DMS153 treated with DMSO at 0.1 percent for 48 hours (cell line): ENCODE measurements at regions not wholly inside any gene's neighbourhood (a gene's known extent, or its start where the extent isn't known, plus 50 kb on each side); places are given as distances from the start of the nearest gene placed in this dataset.
"Not testable (repeated sequence)": the region's sequence is repeated elsewhere in the genome, so short reads cannot be mapped to it uniquely, and the experiment has no call there.

Experiments
- DNase-seq: peaks from one replicate; lab custom pipeline; 2025; ENCODE audit not compliant: unreplicated experiment; lab: John Stamatoyannopoulos, UW

DNA sequence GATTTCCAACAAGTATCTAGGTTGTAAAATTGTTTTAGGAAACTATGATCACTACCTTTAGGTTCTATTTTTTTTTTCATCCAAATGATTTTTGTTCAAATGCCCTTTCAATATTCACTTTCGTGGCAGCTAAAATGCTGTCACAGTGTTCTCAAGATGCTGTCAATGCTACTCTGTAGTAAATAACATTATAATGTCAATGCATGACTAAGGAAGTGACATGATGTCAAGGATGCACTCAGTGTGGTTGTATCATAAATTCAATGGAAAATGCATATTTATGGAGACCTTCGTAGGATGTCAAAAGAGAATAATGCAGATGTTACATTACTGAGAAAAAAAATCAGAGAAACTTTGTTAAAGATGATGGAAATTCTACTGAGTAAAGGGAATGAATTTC lies 673.8 kb downstream of the ANKRD7 start:
- DNase-seq = no peak

DNA sequence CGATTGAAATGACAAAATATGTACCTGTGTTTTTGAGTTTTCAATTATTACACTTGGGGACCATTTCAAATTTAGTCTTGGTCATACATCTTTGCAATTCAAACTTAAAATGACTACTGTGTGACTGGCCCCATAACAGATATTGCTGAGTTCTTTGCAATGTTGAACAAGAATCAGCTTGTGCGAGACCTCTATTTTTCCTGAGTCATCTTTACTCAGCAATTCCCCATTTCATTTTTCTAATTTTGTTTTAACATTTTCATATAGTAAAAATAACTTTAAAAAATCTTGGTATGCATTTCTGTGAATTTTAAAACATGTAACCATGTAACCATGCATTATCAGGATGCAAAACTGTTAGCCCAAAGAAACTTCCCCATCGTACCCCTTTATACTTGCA lies 678.1 kb downstream of the ANKRD7 start:
- no peak for DNase-seq

DNA sequence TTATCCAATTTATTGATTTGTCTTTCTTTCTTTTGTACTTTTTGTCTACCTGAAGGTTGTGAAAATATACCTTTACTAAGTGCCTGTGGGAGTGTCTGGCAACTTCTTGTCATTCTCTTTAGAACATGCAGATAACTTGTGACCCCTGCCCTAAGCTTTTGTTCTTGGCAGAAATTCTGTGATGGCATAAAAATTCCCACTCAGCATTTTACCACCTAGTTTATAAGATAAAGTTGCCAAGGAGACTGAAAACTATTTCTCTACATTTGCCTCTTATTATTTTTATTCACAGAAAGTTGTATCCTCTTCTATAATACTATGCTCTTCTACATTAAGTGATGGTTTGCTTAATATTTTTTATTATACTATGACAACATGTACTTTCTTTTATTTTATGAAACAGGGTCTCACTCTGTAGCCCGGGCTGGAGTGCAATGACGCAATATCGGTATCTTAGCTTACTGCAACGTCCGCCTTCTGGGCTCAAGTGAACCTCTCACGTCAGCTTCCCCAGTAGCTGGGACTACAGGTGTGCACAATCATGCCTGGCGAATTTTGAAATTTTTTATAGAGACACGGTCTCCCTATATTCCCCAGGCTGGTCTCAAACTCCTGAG lies 683.5 kb downstream of the ANKRD7 start:
- DNase-seq = no peak

DNA sequence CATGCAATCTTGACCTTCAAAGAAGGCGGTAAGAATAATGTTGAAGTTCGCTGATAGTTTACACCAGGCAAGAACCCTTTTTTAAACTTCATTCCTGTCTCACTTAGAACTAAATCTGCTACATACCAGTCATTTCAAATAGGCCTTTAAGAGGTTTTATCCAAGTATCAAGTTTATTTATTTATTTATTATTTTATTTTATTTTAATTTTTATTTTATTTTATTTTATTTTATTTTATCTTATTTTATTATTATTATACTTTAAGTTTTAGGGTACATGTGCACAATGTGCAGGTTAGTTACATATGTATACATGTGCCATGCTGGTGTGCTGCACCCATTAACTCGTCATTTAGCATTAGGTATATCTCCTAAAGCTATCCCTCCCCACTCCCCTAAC lies 691.6 kb downstream of the ANKRD7 start:
- not testable (repeated sequence) for DNase-seq

DNA sequence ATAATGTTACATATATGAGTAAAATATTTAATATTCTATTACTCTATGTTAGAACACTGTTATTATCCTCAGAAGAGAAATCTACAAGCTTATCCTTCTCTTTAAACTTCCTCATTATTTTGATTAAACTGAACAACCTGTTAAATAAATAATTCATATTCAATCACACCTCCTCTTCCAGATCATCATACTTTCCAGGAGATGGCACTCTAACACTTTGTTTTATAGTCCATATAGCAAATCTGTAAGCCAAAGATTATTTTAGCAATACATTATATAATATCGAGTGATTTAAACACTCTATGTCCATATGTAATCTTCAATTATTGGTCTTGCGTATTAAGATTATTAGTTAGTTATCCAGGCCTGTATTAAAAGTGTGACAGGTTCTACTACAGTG lies 694.1 kb downstream of the ANKRD7 start:
- peak; percentile 16 for DNase-seq

DNA sequence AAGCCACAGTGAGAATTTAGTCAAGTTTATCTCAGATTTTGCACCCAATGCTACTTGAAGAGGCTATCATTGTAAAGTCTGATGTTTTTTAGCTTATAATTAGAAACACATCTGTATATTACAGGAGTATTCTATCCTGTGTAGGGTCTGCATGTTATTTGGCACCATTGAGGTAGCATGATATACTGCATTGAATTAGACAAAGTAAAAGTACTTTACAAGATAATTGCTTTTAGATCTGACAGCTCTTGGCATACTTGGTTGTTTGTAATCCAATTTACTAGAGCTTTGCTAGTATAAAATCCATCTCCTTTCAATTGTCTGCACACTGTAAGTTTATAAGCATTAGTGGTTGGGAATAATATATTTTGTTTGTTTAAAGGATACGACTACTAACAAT lies 714.3 kb downstream of the ANKRD7 start:
- DNase-seq = no peak

DNA sequence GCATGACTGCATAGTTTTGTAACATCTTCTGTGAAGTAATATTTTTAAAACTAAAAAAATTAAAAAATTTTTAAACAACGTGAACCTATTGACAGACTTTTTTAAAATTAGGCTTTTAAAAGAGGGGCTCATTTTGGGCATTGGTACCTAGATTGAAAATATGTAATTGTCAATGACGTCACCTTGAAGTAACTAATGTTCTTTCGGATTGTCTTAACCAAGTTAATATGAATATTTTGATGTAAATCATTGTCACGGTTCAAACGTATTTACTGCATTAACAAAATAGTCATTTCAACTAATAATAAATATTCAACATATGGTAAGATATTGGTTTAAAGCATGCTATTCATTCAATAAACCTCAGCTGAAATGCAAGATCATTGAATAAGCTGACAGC lies 719.8 kb downstream of the ANKRD7 start:
- no peak for DNase-seq

DNA sequence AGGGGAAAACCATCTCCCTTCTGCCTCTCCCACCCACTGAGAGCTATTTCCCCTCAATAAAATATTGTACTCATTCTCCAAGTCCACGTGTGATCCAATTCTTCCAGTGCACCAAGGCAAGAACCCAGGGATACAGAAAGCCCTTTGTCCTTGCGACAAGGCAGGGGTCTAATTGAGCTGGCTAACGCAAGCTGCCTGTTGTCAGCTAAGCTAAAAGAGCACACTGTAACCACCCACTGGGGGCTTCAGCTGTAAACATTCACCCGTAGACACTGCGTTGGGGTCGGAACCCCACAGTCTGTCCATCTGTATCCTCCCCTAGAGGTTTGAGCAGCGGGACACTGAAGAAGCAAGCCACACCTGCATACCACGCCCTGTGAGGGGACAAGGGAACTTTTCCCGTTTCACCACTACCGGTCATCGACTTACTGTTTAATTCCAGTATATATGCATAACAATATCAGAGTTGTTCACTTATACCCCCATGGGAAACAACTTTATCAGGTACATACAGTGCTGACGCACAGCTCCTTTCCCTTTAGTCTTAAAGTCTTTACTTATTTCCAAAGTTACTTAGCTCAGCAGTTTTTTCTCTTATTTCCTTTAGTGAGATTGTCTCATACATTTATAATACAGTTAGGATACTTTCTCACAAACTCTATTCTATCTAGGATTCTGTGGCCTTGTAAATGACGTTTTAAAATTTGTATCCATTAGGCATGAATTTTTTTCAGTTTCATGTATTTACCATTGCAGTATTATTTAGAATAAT lies 721.6 kb downstream of the ANKRD7 start:
- no peak for DNase-seq

DNA sequence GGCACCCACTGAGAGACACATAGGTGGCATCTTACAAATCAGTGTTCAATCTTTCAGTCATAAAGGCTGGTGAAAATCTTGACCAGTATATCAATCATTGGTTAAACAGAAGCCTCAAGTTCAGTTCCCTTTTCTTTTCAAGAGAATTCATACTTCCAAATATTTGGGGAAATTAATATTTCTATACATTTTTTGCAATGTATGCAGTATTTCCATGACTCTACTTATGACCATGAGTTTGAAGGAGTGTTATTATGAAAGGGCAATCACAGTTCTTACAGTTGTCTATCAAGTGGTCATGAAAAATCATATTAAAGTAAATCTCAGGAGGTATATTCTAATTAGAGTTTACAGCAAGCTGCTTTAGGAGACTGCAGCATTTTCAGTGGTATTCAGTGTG lies 724.0 kb downstream of the ANKRD7 start:
- DNase-seq = no peak

DNA sequence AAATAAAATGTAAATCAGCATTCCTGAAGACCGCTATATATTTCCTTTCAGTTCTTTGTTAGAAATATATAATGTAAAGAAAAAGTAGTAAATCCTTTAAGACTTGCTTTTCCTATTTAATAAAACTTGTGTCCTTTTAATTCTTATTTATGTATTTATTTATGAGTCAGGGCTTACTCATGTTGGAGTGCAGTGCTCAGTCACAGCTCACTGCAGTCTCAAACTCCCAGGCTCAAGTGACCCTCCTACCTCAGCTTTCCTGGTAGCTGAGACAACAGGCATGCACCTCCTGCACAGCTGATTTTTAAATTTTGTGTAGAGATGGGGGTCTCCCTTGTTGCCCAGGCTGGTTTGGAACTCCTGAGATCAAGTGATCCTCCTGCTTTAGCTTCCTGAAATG lies 724.5 kb downstream of the ANKRD7 start:
- DNase-seq = no peak

DNA sequence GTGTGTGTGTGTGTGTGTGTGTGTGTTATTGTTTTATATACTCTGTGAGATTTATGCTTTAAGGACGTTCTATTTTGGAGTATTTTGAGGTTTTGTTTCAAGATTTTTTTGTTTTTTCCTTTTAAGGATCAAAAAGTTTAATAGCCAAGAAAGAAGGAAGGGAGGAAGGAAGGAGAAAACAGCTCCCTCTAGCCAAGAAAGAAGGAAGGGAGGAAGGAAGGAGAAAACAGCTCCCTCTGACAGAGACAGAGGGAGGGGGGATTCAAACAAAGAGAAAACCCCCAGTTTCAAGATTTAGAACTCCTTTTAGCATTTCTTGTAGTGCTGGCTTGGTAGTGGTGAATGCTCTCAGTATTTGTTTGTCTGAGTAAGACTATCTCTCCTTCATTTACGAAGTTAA lies 731.8 kb downstream of the ANKRD7 start:
- DNase-seq = not testable (repeated sequence)

DNA sequence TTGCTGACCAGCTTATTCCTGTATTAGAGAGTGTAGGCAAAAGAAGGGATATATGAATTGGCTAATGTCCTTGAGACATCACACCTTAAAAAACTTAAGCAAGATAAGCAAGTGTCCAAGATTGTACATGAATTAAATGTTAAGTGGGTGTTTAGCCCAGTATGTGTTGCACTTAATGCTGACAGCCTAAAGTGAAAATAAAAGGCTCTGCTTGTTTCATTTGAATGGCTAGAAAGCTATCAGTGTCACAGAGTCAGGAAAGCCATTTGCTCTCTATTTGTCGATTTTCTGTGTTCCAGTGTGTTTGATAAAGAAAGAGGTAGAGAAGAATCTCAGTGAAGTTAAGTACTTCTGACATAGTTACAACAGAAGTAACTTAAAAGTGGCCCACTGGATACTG lies 744.9 kb downstream of the ANKRD7 start:
- DNase-seq = no peak

DNA sequence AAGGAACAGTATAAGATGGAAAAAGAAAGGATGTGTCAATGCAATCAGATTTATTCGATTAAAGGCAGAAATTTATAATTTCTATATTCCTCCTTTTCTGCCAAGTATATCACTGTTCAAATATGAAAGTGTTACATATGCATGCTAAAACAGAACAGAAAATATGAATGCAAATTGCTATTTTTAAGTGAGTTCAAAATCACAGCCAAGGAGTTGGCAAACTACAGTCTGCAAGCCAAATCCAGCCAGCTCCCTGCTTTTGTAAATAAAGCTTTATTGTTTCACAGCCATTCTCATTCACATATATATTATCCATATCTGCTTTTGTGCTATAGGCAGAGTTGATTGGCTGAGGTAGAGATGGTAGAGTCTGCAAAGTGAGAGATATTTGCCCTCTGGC lies 747.2 kb downstream of the ANKRD7 start:
- DNase-seq = no peak

DNA sequence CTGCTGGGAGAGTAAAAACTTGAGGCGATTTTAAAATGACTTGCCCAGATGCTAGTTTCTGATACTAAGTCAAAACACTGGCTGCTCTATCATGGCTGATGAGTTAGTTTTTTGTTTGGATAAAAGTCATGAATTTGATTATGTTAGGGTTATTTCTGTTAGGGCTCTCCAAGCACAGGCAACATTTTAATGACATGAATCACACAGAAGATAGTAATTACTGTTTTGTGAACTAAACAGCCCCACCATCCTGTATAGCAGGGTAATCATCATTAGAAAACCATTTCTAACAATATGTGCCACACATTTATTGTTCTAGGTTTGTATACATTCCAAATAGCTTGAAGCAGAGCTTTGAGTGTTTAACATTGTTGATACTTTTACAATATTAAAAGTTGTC lies 750.3 kb downstream of the ANKRD7 start:
- no peak for DNase-seq

DNA sequence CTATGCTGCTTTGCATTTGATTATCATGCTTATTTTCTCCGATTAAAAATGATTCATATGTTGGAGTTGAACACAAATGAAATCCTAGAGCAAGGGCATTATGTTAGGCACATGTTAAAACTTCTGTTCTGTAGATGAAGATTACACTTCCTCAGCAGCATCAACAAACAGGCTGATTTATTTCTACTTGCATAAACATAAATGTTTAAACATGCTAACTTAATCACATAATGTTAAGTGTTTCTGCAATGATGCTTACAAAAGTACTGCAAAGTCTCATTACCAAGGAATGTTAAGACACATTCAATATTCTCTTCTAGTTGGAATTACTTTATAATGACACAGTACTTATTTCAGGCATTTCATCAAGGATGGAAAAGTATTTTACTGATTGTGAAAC lies 770.8 kb downstream of the ANKRD7 start:
- DNase-seq = no peak

DNA sequence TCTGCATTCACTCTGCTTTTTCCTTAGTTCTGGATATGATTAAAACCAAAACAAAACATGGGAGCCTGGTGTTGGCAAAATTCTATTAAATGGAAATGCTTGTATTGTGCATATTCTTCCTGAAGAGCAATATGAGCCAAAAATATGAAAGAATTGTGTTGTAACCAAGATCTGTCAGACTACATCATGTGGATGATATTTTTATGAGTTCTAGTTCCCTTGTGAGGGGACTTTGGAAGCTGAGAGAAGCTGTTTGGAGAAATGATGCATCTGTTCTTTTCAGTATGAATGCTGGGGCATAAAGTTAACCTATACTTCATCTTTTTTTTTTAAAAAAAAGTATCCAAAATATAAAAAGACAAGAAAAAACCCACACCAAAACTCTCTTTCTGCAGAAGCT lies 782.7 kb downstream of the ANKRD7 start:
- no peak for DNase-seq

DNA sequence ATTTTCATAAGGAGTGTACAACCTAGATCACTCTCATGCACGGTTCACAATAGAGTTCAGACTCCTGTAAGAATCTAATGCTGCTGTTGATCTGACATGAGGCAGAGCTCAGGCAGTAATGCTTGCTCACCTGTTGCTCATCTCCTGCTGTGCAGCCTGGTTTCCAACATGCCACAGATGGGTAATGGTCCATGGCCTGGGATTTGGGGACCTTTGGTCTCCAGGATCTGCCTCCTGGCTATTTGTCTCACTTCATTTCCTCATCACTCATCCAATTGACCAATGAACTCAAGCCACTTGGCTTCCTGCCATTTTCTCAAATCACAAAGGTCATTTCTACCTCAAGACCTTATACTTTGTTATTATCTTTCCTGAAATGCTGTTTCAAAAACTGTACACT lies 786.1 kb downstream of the ANKRD7 start:
- DNase-seq = no peak

DNA sequence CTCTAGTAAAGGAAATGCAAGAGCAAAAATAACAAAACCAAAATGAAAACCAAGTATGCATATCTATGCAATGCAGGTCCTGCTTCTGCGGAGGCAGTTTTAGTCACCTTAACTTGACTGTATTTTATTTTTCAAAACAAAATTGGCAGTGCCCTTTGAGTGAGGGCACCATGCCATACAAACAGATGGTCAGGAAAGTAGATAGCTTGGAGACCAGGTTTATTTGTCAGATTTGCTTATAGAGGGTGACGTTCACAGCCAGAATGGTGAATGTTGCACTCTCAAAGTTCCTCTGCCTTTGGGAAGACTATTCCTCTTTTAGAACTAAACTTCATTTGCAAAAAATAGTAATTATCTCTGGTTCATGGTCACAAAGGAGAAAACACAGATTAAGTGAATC lies 801.9 kb downstream of the ANKRD7 start:
- DNase-seq = no peak

DNA sequence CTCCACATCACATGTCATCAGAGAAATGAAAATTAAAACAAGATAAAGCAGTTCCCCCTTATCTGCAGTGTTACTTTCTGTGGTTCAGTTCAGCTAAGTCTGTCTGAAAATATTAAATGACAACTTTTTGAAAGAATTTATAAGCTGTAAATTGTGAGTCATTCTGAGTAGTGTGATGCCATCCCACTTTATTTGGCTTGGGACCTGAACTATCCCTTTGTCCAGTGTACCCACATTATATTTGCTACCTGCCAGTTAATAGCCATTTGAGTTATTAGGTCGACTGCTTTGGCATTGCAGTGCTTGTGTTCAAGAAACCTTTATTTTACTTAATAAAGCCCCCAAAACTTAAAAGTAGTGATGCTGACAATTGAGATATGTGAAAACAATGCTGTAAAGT lies 804.2 kb downstream of the ANKRD7 start:
- DNase-seq = no peak

DNA sequence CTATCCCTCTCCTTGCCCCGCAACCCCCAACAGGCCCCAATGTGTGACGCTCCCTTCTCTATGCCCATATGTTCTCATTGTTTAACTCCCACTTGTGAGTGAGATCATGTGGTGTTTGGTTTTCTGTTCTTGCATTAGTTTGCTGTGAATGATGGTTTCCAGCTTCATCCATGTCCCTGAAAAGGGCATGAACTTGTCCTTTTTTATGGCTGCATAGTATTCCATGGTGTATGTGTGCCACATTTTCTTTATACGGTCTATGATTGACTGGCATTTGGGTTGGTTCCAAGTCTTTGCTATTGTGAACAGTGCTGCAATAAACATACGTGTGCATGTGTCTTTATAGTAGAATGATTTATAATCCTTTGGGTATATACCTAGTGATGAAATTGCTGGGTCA lies 807.6 kb downstream of the ANKRD7 start:
- DNase-seq = not testable (repeated sequence)

DNA sequence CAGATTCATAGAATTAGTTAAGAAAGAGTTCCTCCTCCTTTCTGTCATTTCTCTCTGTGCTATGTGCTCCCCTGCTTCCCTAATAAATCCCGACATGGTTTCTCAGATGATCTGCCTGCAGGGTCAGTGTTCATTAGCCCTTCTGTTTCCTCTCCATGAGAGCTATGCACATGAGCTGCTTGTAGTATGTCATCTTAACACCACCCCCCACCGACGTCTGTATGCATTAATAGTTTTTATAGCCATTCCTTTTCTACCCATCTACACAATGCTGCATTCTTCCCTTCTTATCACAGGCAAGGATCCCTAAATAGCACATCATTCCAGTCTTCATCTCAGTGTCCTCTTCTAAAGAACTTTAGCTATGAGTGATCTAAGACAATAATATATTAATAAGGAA lies 809.1 kb downstream of the ANKRD7 start:
- no peak for DNase-seq

DNA sequence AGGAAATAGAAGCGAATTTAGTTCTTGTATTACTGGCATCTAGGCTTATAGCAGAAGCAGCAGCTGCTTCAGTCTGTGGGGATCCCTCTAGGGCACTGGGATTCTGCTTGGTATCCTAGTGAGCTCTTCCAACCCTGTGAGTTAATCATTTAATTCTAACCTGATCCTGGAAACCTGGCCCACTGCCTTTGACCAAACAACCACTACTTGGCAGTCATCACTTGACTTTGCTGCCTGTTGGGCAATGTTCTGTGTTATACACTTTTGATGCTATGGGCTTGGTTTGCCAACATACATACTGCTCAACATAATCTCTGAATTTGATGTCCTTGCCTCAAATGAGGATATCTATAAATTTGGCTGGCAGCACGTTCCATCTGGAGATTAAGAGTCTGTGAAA lies 813.4 kb downstream of the ANKRD7 start:
- no peak for DNase-seq

DNA sequence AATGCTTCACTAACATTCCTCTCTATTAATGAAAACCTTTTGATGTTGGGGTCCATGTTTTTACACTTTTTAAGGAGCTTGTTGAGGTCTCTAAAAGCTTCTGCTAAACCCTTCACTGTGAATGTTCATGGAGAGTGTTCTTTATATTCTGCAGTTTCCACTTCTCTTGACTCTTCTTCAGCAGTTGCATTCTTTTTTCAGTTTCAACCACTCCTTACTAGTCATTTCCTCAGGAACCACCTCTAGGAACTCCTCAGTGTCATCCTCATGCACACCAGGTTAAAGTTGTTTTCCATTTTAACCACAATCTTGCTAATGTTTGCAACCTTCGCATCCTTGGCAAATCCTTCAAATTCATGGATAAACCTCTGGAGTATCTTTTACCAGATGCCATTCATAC lies 821.6 kb downstream of the ANKRD7 start:
- no peak for DNase-seq
